Activated naive CD8-positive, alpha-beta T cell treated with anti-CD3 and anti-CD28 coated beads for 36 hours (primary cell): ENCODE measurements at regions not wholly inside any gene's neighbourhood (a gene's known extent, or its start where the extent isn't known, plus 50 kb on each side); places are given as distances from the start of the nearest gene placed in this dataset.
A peak's percentile ranks its signal among the peaks of the same experiment; 100 is the strongest.
"Not testable (repeated sequence)": the region's sequence is repeated elsewhere in the genome, so short reads cannot be mapped to it uniquely, and the experiment has no call there.

Experiments
- DNase-seq: peaks from one replicate; pipeline ENCODE4 v3.0.0; 2021
- H3K27ac Mint-ChIP-seq: one replicate; pipeline ENCODE4 v1.8.0; 2022; ENCODE audit warnings: mild to moderate bottlenecking, moderate library complexity, mixed read lengths
- H3K27me3 Mint-ChIP-seq: one replicate; pipeline ENCODE4 v1.8.0; 2022; ENCODE audit warnings: mild to moderate bottlenecking, mixed read lengths
- H3K36me3 Mint-ChIP-seq: one replicate; pipeline ENCODE4 v1.8.0; 2021; ENCODE audit warnings: mild to moderate bottlenecking, mixed read lengths
- H3K4me1 Mint-ChIP-seq: one replicate; pipeline ENCODE4 v1.8.0; 2021; ENCODE audit warnings: mixed read lengths
- H3K4me3 Mint-ChIP-seq: one replicate; pipeline ENCODE4 v1.8.0; 2022; ENCODE audit warnings: mild to moderate bottlenecking, moderate library complexity, mixed read lengths
- H3K9me3 Mint-ChIP-seq: one replicate; pipeline ENCODE4 v1.8.0; 2022; ENCODE audit warnings: mixed read lengths

DNA sequence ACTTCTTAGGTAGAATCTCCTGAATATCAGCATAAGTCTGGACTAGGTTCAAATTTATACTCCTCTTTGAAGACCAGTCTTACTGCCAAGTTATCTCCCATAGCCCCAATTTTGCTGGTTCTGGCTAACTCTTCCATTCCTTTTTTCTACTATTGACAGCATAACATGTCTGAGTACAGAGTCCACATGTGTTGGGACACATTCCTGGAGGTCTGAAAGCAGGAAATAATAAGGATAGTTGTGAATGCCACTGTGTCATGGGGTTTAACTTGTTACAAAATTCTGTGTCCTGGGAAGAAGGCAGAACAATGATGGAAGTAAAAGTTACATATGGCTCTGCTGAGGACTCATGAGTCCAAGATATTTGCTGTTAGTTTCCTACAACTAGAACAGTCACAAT lies 57.4 kb upstream of the ZBTB20 start:
- H3K4me3 Mint-ChIP-seq = no peak overlapping the region
- H3K4me1 Mint-ChIP-seq = no peaks in the 10 kb centered on the region
- DNase-seq = no peak
- no peaks in the 10 kb centered on the region for H3K36me3 Mint-ChIP-seq
- H3K27me3 Mint-ChIP-seq = no peaks in the 10 kb centered on the region
- H3K9me3 Mint-ChIP-seq = no peaks in the 10 kb centered on the region
- H3K27ac Mint-ChIP-seq = no peak overlapping the region

DNA sequence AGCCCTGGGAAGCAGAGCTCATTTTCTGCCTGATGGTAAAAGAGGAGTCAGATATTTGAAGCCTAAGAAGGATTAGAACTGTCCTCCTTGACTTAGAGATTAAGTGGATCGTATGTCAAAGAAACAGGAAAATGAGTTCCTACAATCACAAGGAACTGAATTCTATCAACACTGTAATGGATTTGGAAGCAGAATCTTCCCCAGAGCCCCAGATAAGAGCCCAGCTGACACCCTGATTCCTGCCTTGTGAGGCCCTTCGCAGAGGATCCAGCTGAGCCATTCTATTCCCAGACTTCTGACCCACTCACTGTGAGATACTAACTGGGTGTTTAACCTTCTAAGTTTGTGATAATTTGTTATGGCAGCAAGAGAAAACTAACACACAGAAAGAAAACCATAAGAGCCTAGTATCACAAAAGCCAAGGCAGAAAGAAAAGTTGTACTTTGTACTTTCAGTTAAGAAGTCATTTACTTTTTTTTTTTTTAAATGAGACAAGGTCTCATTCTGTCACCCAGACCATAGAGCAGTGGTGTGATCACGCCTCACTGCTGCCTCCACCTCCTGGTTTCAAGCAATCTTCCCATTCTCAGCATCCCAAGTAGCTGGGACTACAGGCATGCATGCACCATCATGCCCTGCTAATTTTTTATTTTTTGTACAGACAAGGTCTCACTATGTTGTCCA lies 61.1 kb upstream of the ZBTB20 start:
- no peaks in the 10 kb centered on the region for H3K27me3 Mint-ChIP-seq
- H3K4me3 Mint-ChIP-seq = no peak overlapping the region
- no peaks in the 10 kb centered on the region for H3K4me1 Mint-ChIP-seq
- H3K36me3 Mint-ChIP-seq = no peaks in the 10 kb centered on the region
- H3K9me3 Mint-ChIP-seq = no peaks in the 10 kb centered on the region
- H3K27ac Mint-ChIP-seq = no peak overlapping the region
- no peak for DNase-seq

DNA sequence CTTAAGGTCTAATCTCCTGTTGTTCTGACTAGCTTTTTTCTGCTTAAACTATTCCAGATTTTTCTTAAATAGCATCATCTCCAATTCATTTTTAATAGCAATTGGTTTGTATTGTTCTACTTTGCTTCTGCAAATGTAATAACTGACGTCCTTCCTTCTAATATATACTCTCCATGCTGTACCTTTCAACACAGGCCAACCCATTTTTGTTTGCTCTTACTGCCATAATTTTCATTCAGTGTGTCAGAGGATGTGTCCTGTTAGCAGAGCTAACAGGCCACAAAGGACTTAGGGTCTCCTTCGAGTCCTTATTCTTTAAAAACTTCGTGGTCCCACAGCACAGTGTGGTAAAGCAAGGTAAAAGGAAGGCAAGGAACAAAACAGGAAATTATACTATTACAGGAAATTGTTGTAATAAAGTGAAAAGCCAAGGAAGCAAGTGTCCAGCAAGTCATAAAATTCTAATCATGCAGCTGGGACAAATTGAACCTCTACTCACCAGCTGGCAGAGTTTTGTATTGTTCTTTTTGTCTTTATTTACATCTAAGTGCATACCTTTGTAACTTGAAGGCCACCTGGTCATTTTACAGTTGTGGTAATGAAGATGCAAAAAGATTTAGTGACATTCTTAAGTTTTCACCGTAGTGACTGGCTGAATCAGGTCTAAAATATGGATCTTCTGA lies 64.9 kb upstream of the ZBTB20 start:
- Mint-ChIP-seq H3K9me3 (no peaks in the 10 kb centered on the region), H3K36me3 (no peaks in the 10 kb centered on the region), H3K4me3 (no peak overlapping the region), H3K27ac (no peak overlapping the region), H3K27me3 (no peaks in the 10 kb centered on the region), H3K4me1 (no peaks in the 10 kb centered on the region)
- DNase-seq = no peak

DNA sequence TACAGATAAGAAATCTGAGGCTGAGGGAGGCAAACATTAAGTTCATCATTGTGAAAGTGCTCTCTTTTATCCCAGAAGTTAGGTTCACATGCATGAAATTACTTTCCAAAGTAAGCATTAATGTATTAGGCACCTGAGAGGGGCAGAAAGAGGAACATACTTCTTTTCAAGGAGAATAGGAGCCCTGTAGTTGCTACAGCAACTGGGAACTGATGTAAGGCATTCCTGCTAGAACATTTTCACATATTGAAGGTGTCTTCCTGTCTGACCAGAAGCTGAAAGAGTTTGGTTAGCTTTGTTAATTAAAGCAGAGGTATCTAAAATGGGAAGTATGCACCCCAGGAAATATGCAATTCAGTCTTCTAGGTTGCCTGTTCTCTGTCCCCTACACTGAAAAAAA lies 65.5 kb upstream of the ZBTB20 start:
- H3K4me1 Mint-ChIP-seq = peaks cover under 1% of the 10 kb centered on the region
- no peaks in the 10 kb centered on the region for H3K27me3 Mint-ChIP-seq
- no peak for DNase-seq
- H3K27ac Mint-ChIP-seq = no peak overlapping the region
- H3K4me3 Mint-ChIP-seq = no peak overlapping the region
- H3K9me3 Mint-ChIP-seq = no peaks in the 10 kb centered on the region
- H3K36me3 Mint-ChIP-seq = no peaks in the 10 kb centered on the region

DNA sequence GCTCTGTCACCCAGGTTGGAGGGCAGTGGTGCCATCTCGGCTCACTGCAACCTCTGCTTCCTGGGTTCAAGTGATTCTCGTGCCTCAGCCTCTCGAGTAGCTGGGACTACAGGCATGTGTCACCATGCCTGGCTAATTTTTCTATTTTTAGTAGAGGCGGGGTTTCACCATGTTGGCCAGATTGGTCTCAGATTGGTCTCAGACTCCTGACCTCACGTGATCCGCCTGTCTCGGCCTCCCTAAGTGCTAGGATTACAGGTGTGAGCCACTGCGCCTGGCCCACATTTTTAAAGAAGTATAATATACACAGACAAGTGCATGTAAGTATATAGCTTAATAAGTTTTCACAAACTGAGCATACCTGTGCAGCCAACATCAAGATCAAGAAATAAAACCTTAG lies 66.0 kb upstream of the ZBTB20 start:
- not testable (repeated sequence) for H3K27ac Mint-ChIP-seq, H3K4me1 Mint-ChIP-seq, H3K36me3 Mint-ChIP-seq, H3K27me3 Mint-ChIP-seq, H3K9me3 Mint-ChIP-seq, DNase-seq, H3K4me3 Mint-ChIP-seq

DNA sequence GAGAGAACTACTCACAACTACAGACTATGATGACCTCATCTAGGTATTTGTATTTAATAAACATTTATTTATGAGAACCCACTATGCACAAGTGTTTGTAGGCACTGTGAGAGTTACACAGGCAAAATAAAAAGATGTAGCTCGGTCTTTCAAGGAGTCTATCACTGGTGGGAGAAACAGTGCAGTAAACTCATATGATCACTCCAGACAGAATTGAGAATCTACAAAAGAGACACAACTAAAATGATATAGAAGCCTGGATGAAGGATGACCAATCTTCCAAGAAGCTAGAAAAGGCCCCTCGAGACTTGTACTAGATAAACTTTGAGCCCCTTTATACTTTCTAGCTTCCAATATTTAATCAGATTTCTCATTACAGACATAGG lies 70.2 kb upstream of the ZBTB20 start:
- Mint-ChIP-seq H3K27ac (no peak overlapping the region), H3K4me1 (peaks cover 2% of the 10 kb centered on the region), H3K36me3 (no peaks in the 10 kb centered on the region), H3K27me3 (peaks cover 7% of the 10 kb centered on the region), H3K4me3 (no peak overlapping the region), H3K9me3 (no peaks in the 10 kb centered on the region)
- DNase-seq = no peak

DNA sequence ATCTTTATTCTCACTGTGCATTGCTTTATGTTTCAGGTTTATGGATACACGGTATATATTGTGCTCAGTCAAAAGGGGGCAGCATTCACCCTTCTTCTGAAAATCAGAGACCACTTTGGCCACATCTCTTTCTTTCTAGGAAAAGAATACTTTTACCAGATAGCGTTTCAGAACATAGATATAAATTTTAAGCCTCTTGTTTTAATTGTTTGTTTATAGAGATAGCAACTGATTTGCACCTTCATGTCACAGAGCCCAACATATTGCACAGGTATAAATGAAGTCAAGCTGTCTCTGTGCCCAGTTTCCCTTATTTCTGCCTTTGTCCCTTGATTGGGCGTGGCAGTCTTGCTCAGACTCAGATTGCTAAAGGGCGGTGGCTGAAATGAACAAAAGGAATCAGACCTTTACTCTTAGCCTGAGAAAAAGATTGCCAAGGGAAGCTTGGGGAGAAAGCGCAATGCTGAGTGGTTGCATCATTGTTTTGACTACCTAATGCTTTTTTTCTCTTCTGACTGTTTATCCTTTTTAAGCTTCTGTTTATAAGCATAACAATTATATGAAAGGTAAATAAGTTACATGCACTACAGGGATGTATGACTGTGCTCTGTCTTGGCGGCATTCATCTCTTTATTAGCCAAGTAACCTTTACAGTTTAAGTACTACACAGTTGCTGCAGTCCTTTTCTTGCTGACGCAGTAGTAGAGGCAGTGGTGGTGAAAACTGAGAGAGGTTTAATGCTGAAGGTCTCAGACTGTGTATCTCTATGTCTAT lies 70.8 kb upstream of the ZBTB20 start:
- Mint-ChIP-seq H3K9me3 (no peaks in the 10 kb centered on the region), H3K36me3 (no peaks in the 10 kb centered on the region), H3K27ac (no peak overlapping the region), H3K27me3 (peaks cover 7% of the 10 kb centered on the region), H3K4me3 (no peak overlapping the region), H3K4me1 (peaks cover 2% of the 10 kb centered on the region)
- peak; percentile 4 for DNase-seq

DNA sequence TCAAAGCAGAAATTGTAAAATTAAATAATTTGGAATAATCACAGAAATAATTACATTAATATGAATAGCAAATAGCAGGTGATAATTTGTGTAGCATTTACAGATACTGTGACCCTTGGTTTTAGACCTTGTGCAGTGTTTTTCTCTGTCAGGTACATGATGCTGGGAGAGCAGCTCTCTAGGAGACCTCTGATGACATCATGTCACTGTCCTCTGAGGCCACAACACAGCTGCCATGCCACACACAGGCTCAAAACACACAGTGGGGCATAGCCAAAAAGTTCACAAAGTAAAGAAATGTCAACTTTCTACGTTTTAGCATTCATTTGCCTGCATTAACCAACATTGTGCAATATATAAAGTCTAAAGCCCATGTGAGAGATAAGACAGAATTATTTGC lies 71.8 kb upstream of the ZBTB20 start:
- Mint-ChIP-seq H3K9me3 (no peaks in the 10 kb centered on the region), H3K27ac (no peak overlapping the region), H3K4me3 (no peak overlapping the region), H3K36me3 (no peaks in the 10 kb centered on the region), H3K27me3 (peaks cover 7% of the 10 kb centered on the region), H3K4me1 (peaks cover 2% of the 10 kb centered on the region)
- DNase-seq = no peak

DNA sequence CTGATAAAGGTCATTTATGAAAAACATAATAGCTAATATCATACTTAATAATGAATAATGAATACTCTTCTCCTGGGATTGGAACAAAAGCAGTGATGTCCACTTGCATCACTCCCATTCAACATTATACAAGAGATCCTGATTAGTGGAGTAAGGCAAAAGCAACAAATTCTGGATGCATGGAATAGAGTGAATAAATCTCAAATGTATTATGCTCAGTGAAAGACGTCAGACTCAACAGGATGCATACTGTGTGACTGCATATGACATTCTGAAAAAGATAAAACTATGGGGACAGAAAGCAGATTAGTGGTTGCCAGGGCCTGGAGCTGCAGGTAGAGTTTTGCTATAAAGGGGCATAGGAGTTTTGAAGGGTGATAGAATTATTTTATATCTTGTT lies 77.6 kb upstream of the ZBTB20 start:
- Mint-ChIP-seq H3K27me3 (peaks cover 3% of the 10 kb centered on the region), H3K9me3 (no peaks in the 10 kb centered on the region), H3K4me3 (no peak overlapping the region), H3K4me1 (no peaks in the 10 kb centered on the region), H3K36me3 (no peaks in the 10 kb centered on the region), H3K27ac (no peak overlapping the region)
- DNase-seq = no peak

DNA sequence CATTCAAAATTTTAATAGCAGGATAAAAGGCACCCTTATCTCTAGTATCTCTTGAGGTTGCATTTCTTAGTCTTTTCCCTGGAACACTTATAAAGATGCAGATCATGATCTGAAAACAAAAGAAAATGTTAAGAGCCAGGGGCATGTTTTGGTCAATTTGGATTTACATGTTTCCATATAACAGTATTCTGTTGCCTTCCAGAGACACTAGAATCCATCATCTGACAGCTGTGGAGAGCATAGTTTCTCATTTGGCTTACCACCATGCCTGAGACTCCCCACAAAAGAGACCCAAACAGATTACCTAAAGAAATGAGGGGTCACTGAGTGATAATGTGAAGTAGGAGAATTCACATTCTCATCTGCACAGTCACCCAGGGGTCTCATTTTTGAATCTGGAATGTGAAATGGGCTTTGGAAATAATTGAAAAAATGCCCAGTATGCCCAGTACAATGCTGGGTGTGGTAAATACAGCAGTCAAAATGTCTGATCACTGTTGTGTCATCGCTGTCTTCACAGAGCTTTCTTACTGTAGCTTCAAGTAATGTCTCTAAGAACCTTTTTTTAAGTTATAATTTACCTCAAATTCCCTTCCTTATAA lies 79.9 kb upstream of the ZBTB20 start:
- Mint-ChIP-seq H3K36me3 (no peaks in the 10 kb centered on the region), H3K27ac (no peak overlapping the region), H3K27me3 (no peaks in the 10 kb centered on the region), H3K4me3 (no peak overlapping the region), H3K9me3 (no peaks in the 10 kb centered on the region), H3K4me1 (no peaks in the 10 kb centered on the region)
- DNase-seq = no peak

DNA sequence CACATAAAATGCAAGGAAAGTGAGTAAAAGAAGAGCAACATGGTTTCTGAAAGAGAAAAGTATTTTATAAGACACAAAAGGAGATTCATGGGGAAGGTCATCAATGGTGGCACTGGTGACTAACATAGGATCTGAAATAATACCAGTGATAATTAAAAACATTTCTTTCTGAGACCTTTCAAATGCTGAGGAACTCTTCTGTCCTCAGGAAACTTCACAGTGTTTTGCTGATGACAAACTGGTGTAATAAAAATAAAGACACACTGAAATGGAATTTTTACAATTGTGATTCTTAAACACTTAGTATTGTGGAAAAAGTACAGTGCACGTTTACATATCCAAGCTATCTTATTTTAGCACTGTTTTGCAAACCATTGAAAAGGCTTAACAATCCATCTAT lies 80.4 kb upstream of the ZBTB20 start:
- Mint-ChIP-seq H3K9me3 (no peaks in the 10 kb centered on the region), H3K4me3 (no peak overlapping the region), H3K36me3 (no peaks in the 10 kb centered on the region), H3K27me3 (no peaks in the 10 kb centered on the region), H3K27ac (no peak overlapping the region), H3K4me1 (no peaks in the 10 kb centered on the region)
- no peak for DNase-seq

DNA sequence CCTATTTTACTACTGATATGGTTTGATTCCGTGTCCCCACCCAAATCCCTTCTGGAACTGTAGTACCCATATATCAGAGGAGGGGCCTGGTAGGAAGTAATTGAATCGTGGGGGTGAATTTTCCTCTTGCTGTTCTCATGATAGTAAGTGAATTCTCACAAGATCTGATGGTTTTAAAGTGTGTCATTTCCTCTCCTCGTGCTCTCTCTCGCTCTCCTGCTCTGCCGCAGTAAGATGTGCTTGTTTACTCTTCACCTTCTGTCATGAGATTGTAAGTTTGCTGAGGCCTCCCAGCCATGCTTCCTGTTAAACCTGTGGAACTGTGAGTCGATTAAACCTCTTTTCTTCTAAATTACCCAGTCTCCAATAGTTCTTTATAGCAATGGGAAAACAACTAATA lies 81.2 kb upstream of the ZBTB20 start:
- Mint-ChIP-seq H3K4me3 (no peak overlapping the region), H3K9me3 (no peaks in the 10 kb centered on the region), H3K4me1 (no peaks in the 10 kb centered on the region)

DNA sequence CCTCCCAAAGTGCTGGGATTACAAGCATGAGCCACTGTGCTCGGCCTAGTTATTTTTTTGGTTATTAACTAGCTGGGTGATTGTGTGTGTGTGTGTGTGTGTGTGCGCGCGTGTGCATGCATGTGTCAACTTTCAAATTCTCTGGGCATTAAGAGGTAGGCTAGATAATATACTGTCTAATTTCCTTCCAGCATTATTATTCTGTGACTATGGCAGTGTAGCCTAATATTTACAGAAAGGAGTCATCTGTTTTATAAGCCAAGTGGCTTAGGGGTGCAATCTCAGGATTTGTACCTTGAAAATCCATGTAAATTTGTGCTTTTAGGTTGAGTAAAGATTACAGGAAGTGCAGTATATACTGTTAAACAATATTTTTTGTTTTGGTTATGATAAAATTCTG lies 85.1 kb upstream of the ZBTB20 start:
- DNase-seq = no peak
- H3K36me3 Mint-ChIP-seq = no peaks in the 10 kb centered on the region
- no peak overlapping the region for H3K27ac Mint-ChIP-seq
- no peak overlapping the region for H3K4me3 Mint-ChIP-seq
- H3K4me1 Mint-ChIP-seq = no peaks in the 10 kb centered on the region
- no peaks in the 10 kb centered on the region for H3K9me3 Mint-ChIP-seq
- no peaks in the 10 kb centered on the region for H3K27me3 Mint-ChIP-seq

More for the DNA sequence above, 81.2 kb upstream of the ZBTB20 start:
- Mint-ChIP-seq H3K36me3 (no peaks in the 10 kb centered on the region), H3K27ac (no peak overlapping the region), H3K27me3 (no peaks in the 10 kb centered on the region)
- DNase-seq = no peak

DNA sequence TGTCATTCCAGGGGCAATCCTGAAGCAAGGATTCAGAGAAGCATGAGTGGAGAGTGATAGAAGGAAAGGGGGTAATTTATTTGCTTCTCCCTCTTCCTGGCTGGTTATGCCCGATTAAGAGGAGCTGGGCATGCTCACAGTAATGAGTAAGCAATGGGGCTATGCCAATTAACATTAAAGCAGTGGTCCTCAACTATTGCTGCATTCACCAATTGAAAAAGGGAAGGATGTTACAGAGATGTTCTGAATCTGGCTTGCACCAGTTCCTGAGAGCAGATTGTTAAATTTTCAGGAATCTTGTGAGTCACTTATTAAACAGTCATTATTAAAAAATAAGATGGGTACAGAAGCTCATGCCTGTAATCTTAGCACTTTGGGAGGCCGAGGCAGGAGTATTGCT lies 85.9 kb upstream of the ZBTB20 start:
- Mint-ChIP-seq H3K4me3 (no peak overlapping the region), H3K36me3 (no peaks in the 10 kb centered on the region), H3K27ac (no peak overlapping the region), H3K4me1 (no peaks in the 10 kb centered on the region), H3K9me3 (no peaks in the 10 kb centered on the region), H3K27me3 (no peaks in the 10 kb centered on the region)
- no peak for DNase-seq

DNA sequence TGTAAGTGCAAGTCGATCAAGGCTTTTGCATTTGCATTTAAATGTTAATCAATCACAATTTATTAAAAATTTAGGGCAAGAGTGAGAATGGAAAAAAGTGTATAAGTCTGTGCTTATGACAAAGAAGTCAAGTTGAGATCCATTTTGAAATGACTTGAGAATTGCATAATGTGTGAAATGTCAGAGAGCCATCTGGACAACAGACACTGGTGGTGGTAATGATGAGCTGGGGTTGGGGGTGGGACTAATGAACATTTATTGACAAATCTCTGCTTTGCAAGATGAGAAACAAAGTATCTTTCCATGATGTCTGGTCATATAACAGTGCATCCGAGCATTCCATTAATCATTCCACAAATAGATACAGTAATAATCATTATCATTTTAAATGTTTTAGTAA lies 89.4 kb upstream of the ZBTB20 start:
- no peaks in the 10 kb centered on the region for H3K9me3 Mint-ChIP-seq
- DNase-seq = no peak
- no peaks in the 10 kb centered on the region for H3K36me3 Mint-ChIP-seq
- no peak overlapping the region for H3K4me3 Mint-ChIP-seq
- H3K27me3 Mint-ChIP-seq = no peaks in the 10 kb centered on the region
- no peaks in the 10 kb centered on the region for H3K4me1 Mint-ChIP-seq
- no peak overlapping the region for H3K27ac Mint-ChIP-seq
